ENCODE measurements at regions not wholly inside any gene's neighbourhood (a gene's known extent, or its start where the extent isn't known, plus 50 kb on each side); places are given as distances from the start of the nearest gene placed in this dataset.

- DNase-seq (ENCODE audit: insufficient read length, low spot score), result no peak
- TF ChIP-seq POLR2A (IDR thresholded peaks at IDR 0.05; ENCODE audit: low read depth, low read length), result no peak
- no peak for FAIRE-seq
Observed at GRCh38 chr4:28351102-28351501, 1490.5 kb downstream of the STIM2 start.

- no peak for TF ChIP-seq POLR2A (IDR thresholded peaks at IDR 0.05; ENCODE audit: low read depth, low read length)
- FAIRE-seq (no peak), DNase-seq (ENCODE audit: insufficient read length, low spot score) (no peak)
Observed at GRCh38 chr4:28351826-28352225, 1491.2 kb downstream of the STIM2 start.

GRCh38 chr4:28354880-28355656 is 1494.4 kb downstream of the STIM2 start:
- no peak for TF ChIP-seq POLR2A (IDR thresholded peaks at IDR 0.05; ENCODE audit: low read depth, low read length)
- FAIRE-seq (no peak), DNase-seq (ENCODE audit: insufficient read length, low spot score) (no peak)

GRCh38 chr4:28357990-28358389 is 1497.3 kb downstream of the STIM2 start:
- DNase-seq (ENCODE audit: insufficient read length, low spot score) (no peak), FAIRE-seq (no peak)
- no peak for TF ChIP-seq POLR2A (IDR thresholded peaks at IDR 0.05; ENCODE audit: low read depth, low read length)

- no peak for TF ChIP-seq POLR2A (IDR thresholded peaks at IDR 0.05; ENCODE audit: low read depth, low read length)
- FAIRE-seq, result no peak
- DNase-seq (ENCODE audit: insufficient read length, low spot score), result no peak
Observed at GRCh38 chr4:28358606-28359005, 1498.0 kb downstream of the STIM2 start.

- no peak for FAIRE-seq
- DNase-seq (ENCODE audit: insufficient read length, low spot score), result no peak
- TF ChIP-seq POLR2A (IDR thresholded peaks at IDR 0.05; ENCODE audit: low read depth, low read length), result no peak
Observed at GRCh38 chr4:28360681-28361080, 1500.0 kb downstream of the STIM2 start.

- FAIRE-seq (no peak), DNase-seq (ENCODE audit: insufficient read length, low spot score) (no peak)
- TF ChIP-seq POLR2A (IDR thresholded peaks at IDR 0.05; ENCODE audit: low read depth, low read length), result no peak
Observed at GRCh38 chr4:28362169-28362568, 1501.5 kb downstream of the STIM2 start.

- no peak for TF ChIP-seq POLR2A (IDR thresholded peaks at IDR 0.05; ENCODE audit: low read depth, low read length)
- DNase-seq (ENCODE audit: insufficient read length, low spot score) (no peak), FAIRE-seq (no peak)
Observed at GRCh38 chr4:28369499-28369898, 1508.9 kb downstream of the STIM2 start.

GRCh38 chr4:28373191-28373590 is 1512.5 kb downstream of the STIM2 start:
- no peak for TF ChIP-seq POLR2A (IDR thresholded peaks at IDR 0.05; ENCODE audit: low read depth, low read length)
- FAIRE-seq, result no peak

GRCh38 chr4:28373601-28374000 is 1513.0 kb downstream of the STIM2 start:
- DNase-seq (ENCODE audit: insufficient read length, low spot score), result no peak
- TF ChIP-seq POLR2A (IDR thresholded peaks at IDR 0.05; ENCODE audit: low read depth, low read length), result no peak
- no peak for FAIRE-seq

More at GRCh38 chr4:28373191-28373590, 1512.5 kb downstream of the STIM2 start:
- no peak for DNase-seq (ENCODE audit: insufficient read length, low spot score)

GRCh38 chr4:28378109-28378830 is 1517.6 kb downstream of the STIM2 start:
- DNase-seq (ENCODE audit: insufficient read length, low spot score) (no peak), FAIRE-seq (no peak)
- TF ChIP-seq POLR2A (IDR thresholded peaks at IDR 0.05; ENCODE audit: low read depth, low read length), result no peak

- DNase-seq (ENCODE audit: insufficient read length, low spot score) (no peak), FAIRE-seq (no peak)
- no peak for TF ChIP-seq POLR2A (IDR thresholded peaks at IDR 0.05; ENCODE audit: low read depth, low read length)
Observed at GRCh38 chr4:28385801-28386200, 1525.2 kb downstream of the STIM2 start.

GRCh38 chr4:28386776-28387175 is 1526.1 kb downstream of the STIM2 start:
- DNase-seq (ENCODE audit: insufficient read length, low spot score) (no peak), FAIRE-seq (no peak)
- TF ChIP-seq POLR2A (IDR thresholded peaks at IDR 0.05; ENCODE audit: low read depth, low read length), result no peak

- DNase-seq (ENCODE audit: insufficient read length, low spot score), result no peak
- no peak for FAIRE-seq
- TF ChIP-seq POLR2A (IDR thresholded peaks at IDR 0.05; ENCODE audit: low read depth, low read length), result no peak
Observed at GRCh38 chr4:28388471-28388870, 1527.8 kb downstream of the STIM2 start.

GRCh38 chr4:28391877-28392276 is 1531.2 kb downstream of the STIM2 start:
- DNase-seq (ENCODE audit: insufficient read length, low spot score) (no peak), FAIRE-seq (no peak)
- TF ChIP-seq POLR2A (IDR thresholded peaks at IDR 0.05; ENCODE audit: low read depth, low read length), result no peak
